HepG2 (cell line): ENCODE measurements at regions not wholly inside any gene's neighbourhood (a gene's known extent, or its start where the extent isn't known, plus 50 kb on each side); places are given as distances from the start of the nearest gene placed in this dataset.

Experiments
- ATAC-seq: fragments of 200-7000 bp; cut with Tn5 transposase; 3 replicates; pipeline ENCODE4 v1.9.1; 2020; ENCODE audit warnings: mild to moderate bottlenecking, moderate library complexity
- BruUV-seq: library from RNA; stranded (reverse); fragments of 400-500 nt; replicated peaks from 2 replicates; lab custom pipeline; 2021; lab: Mats Ljungman, UMichigan
- CTCF ChIA-PET: fragments of 300-600 bp; formaldehyde crosslinking; extraction: SDS; loops from one replicate; lab custom pipeline; 2021; ENCODE audit warnings: low total read pairs, inconsistent platforms, low intra/inter-chr PET ratio; lab: Yijun Ruan, JAX
- POLR2A ChIA-PET: fragments of 350-600 bp; sonication (Branson Sonifier 250); formaldehyde crosslinking; loops from one replicate; lab custom pipeline; 2020; ENCODE audit warnings: antibody characterized with exemption, inconsistent platforms; lab: Yijun Ruan, JAX
- DNase-seq: peaks from one replicate; pipeline ENCODE4 v3.0.0-alpha.2; 2015; ENCODE audit warnings: low spot score
- FAIRE-seq: peaks from 3 replicates; lab custom pipeline; 2011; peaks lifted over from hg19 to GRCh38; lab: Jason Lieb, UNC
- H2AFZ ChIP-seq: one replicate; pipeline ENCODE4 v1.6.1; 2011; ENCODE audit warnings: low read length, inconsistent platforms
- H3K27ac ChIP-seq: fragments of 300-600 bp; 3 replicates; pipeline ENCODE4 v1.8.0; 2011; ENCODE audit warnings: mixed run types, mild to moderate bottlenecking, mixed read lengths, low read length, inconsistent platforms; ENCODE audit not compliant: insufficient read depth; ENCODE audit errors: extremely low read length
- H3K27me3 ChIP-seq, 2 experiments: fragments of 200-600 bp in 1 of 2; 2 replicates in 1 of 2; 3 replicates in 1 of 2; pipeline versions ENCODE4 v1.6.0 to v1.8.0; 2011; ENCODE audit warnings: low read length in 2 of 2, mild to moderate bottlenecking in 2 of 2, moderate library complexity in 2 of 2, inconsistent platforms in 1 of 2; ENCODE audit not compliant: insufficient read depth in 2 of 2, control insufficient read depth in 1 of 2
- H3K36me3 ChIP-seq, 2 experiments: fragments of 200-600 bp in 1 of 2; replicated peaks in 1 of 2; 2 replicates in 1 of 2; 3 replicates in 1 of 2; pipeline versions ENCODE4 v1.5.1 to v1.8.0; 2011; ENCODE audit warnings: low read length in 2 of 2, inconsistent platforms in 1 of 2; ENCODE audit not compliant: insufficient read depth in 2 of 2, control insufficient read depth in 1 of 2
- H3K4me1 ChIP-seq: 2 replicates; pipeline ENCODE4 v1.5.1; 2012; ENCODE audit warnings: low read length, inconsistent platforms; ENCODE audit not compliant: insufficient read depth
- H3K4me2 ChIP-seq: 2 replicates; pipeline ENCODE4 v1.6.0; 2011; ENCODE audit warnings: low read depth, low read length, inconsistent platforms
- H3K4me3 ChIP-seq, 3 experiments: fragments of 200-600 bp in 1 of 3; sonication (generic), shearing (Covaris generic) in 1 of 3; replicated peaks in 1 of 3; 2 replicates each; pipeline ENCODE4 v1.5.1; 2011 to 2016; ENCODE audit warnings: low read length in 3 of 3, inconsistent platforms in 2 of 3, low read depth in 2 of 3, mild to moderate bottlenecking in 2 of 3, control low read depth in 1 of 3, mixed read lengths in 1 of 3; ENCODE audit not compliant: insufficient read depth in 1 of 3
- H3K79me2 ChIP-seq: one replicate; pipeline ENCODE4 v1.6.1; 2011; ENCODE audit warnings: low read length, inconsistent platforms; ENCODE audit not compliant: insufficient read depth
- H3K9ac ChIP-seq: 2 replicates; pipeline ENCODE4 v1.6.0; 2011; ENCODE audit warnings: mild to moderate bottlenecking, low read depth, low read length, inconsistent platforms; ENCODE audit not compliant: insufficient read depth
- H3K9me3 ChIP-seq: 2 replicates; pipeline ENCODE4 v1.5.1; 2012; ENCODE audit warnings: mild to moderate bottlenecking, low read length
- H4K20me1 ChIP-seq: 2 replicates; pipeline ENCODE4 v1.6.0; 2011; ENCODE audit warnings: inconsistent platforms, mild to moderate bottlenecking, low read length, moderate library complexity; ENCODE audit not compliant: insufficient read depth
- ARID5B ChIP-seq: IDR thresholded peaks from 2 replicates; pipeline ENCODE4 v1.4.0; 2020; ENCODE audit warnings: mild to moderate bottlenecking, missing genetic modification reagents
- BCL3 ChIP-seq: sonication (generic); formaldehyde crosslinking; IDR thresholded peaks from 2 replicates; pipeline ENCODE4 v1.5.1; 2020; ENCODE audit warnings: mild to moderate bottlenecking, missing genetic modification reagents, moderate library complexity
- BCL6 ChIP-seq: IDR thresholded peaks from 2 replicates; pipeline ENCODE4 v1.6.1; 2016; ENCODE audit warnings: missing genetic modification reagents, missing compliant biosample characterization
- EHMT2 ChIP-seq: fragments of 200-600 bp; sonication (generic); IDR thresholded peaks from 2 replicates; pipeline ENCODE4 v1.7.0; 2017; ENCODE audit warnings: antibody characterized with exemption, low read depth, low read length, borderline replicate concordance
- ELF3 ChIP-seq: IDR thresholded peaks from 2 replicates; pipeline ENCODE4 v1.6.1; 2016; ENCODE audit warnings: missing genetic modification reagents, missing compliant biosample characterization
- KLF6 ChIP-seq: IDR thresholded peaks from 2 replicates; pipeline ENCODE4 v1.8.0; 2016; ENCODE audit warnings: missing biosample characterization, missing genetic modification reagents
- TEAD3 ChIP-seq: optimal IDR thresholded peaks from 2 replicates; pipeline ENCODE3; 2016; ENCODE audit warnings: borderline replicate concordance
- TOE1 ChIP-seq: sonication (generic); formaldehyde crosslinking; IDR thresholded peaks from 2 replicates; pipeline ENCODE4 v1.4.0; 2020; ENCODE audit warnings: mild to moderate bottlenecking, missing genetic modification reagents
- ZBTB49 ChIP-seq: sonication (generic); formaldehyde crosslinking; IDR thresholded peaks from 2 replicates; pipeline ENCODE4 v1.4.0; 2020; ENCODE audit warnings: missing genetic modification reagents, borderline replicate concordance
- ZGPAT ChIP-seq: IDR thresholded peaks from 2 replicates; pipeline ENCODE4 v1.6.1; 2016; ENCODE audit warnings: mild to moderate bottlenecking
- ZMYM4 ChIP-seq: sonication (generic); formaldehyde crosslinking; IDR thresholded peaks from 2 replicates; pipeline ENCODE4 v1.8.1; 2023; ENCODE audit warnings: mild to moderate bottlenecking, missing genetic modification reagents
- ZNF598 ChIP-seq: sonication (generic); formaldehyde crosslinking; IDR thresholded peaks from 2 replicates; pipeline ENCODE4 v1.5.1; 2020; ENCODE audit warnings: mild to moderate bottlenecking, missing genetic modification reagents, borderline replicate concordance
- ZNF773 ChIP-seq: sonication (generic); formaldehyde crosslinking; IDR thresholded peaks from 2 replicates; pipeline ENCODE4 v1.4.0; 2020; ENCODE audit warnings: missing genetic modification reagents, borderline replicate concordance
- ZNF879 ChIP-seq: sonication (generic); formaldehyde crosslinking; IDR thresholded peaks from 2 replicates; pipeline ENCODE4 v1.8.1; 2023; ENCODE audit warnings: missing genetic modification reagents
- WGBS: methylation state at CpG from one replicate; pipeline ENCODE4 v1.1.6; 2017; ENCODE audit warnings: low lambda C conversion rate; 5-methylcytosine and 5-hydroxymethylcytosine counted together
- in situ Hi-C: cut with HindIII; loops from 2 replicates; pipeline ENCODE4 v1.10.0; 2017; ENCODE audit warnings: low pct_unique_long_range_greater_than_20kb; ENCODE audit not compliant: extremely low pct_ligation_motif_present
- intact Hi-C: fragments of 100-400 bp; cut with micrococcal nuclease; formaldehyde crosslinking; loops from one replicate; pipeline ENCODE4 v1.10.0; 2022; ENCODE audit not compliant: unreplicated experiment

GRCh38 chr4:188454575-188454974, 315.3 kb downstream of the TRIML1 start (continued):
- no peak for TF ChIP-seq ZNF598 (CRISPR knock-in tag)

GRCh38 chr4:188455062-188455752, 316.0 kb downstream of the TRIML1 start:
- H2AFZ ChIP-seq, result peak overlapping the region; percentile 65
- no peaks in the 10 kb centered on the region for H3K27me3 ChIP-seq
- FAIRE-seq, result peak; percentile 52
- peak; percentile 46 for DNase-seq
- ATAC-seq, result peak; percentile 71
- H3K4me3 ChIP-seq, result peak overlapping the region; percentile 45 to 66 (median 53); a peak in 5 of 6 replicates
- H3K36me3 ChIP-seq, result no peaks in the 10 kb centered on the region
- no peak overlapping the region for H3K27ac ChIP-seq
- ChIA-PET CTCF (no interaction called here), POLR2A (no interaction called here)
- intact Hi-C loops (loop anchor here (1.0 kb wide), 1 partner anchor 17 kb away; no protein-coding TSS in a partner anchor), in situ Hi-C loops (no loop called here)
- BruUV-seq, result TSS peak; percentile 66
- H3K9ac ChIP-seq, result peak overlapping the region; percentile 16
- 0 out of 2 replicates have a peak, but pooled peaks cover 6% of the 10 kb centered on the region for H3K4me1 ChIP-seq
- WGBS, result 21% methylated on average over 6 of the region's 6 CpGs
- H4K20me1 ChIP-seq, result no peaks in the 10 kb centered on the region
- H3K9me3 ChIP-seq, result no peaks in the 10 kb centered on the region
- peak overlapping the region; percentile 53 for H3K4me2 ChIP-seq
- no peaks in the 10 kb centered on the region for H3K79me2 ChIP-seq
- no peak for TF ChIP-seq ZNF879
- peak; percentile 57; the same call in 1 of the 2 replicates for TF ChIP-seq ZMYM4 (CRISPR knock-in tag)
- peak; percentile 24 for TF ChIP-seq TEAD3 (CRISPR knock-in tag)
- 0 out of 2 replicates have a peak, but pooled peaks have one; percentile 29 for TF ChIP-seq BCL6
- TF ChIP-seq TOE1 (CRISPR knock-in tag), result no peak
- TF ChIP-seq ZNF773 (CRISPR knock-in tag), result no peak
- no peak for TF ChIP-seq KLF6 (CRISPR knock-in tag)
- peak; percentile 64 for TF ChIP-seq ELF3
- no peak for TF ChIP-seq ZBTB49 (CRISPR knock-in tag)
- no peak for TF ChIP-seq ARID5B (CRISPR knock-in tag)
- TF ChIP-seq ZGPAT (CRISPR knock-in tag), result 0 out of 2 replicates have a peak, but pooled peaks have one; percentile 16
- no peak for TF ChIP-seq EHMT2
- no peak for TF ChIP-seq BCL3 (CRISPR knock-in tag)
